Right renal cortex interstitium (tissue), 3 donors: ENCODE measurements at regions not wholly inside any gene's neighbourhood (a gene's known extent, or its start where the extent isn't known, plus 50 kb on each side); places are given as distances from the start of the nearest gene placed in this dataset.
"Not testable (repeated sequence)": the region's sequence is repeated elsewhere in the genome, so short reads cannot be mapped to it uniquely, and the experiment has no call there.

Source experiments
- DNase-seq, 3 donors: peaks; one replicate each; pipeline ENCODE4 v3.0.0-alpha.2; 2013; ENCODE audit warnings: low read depth in 3 of 3, low spot score in 2 of 3

DNA sequence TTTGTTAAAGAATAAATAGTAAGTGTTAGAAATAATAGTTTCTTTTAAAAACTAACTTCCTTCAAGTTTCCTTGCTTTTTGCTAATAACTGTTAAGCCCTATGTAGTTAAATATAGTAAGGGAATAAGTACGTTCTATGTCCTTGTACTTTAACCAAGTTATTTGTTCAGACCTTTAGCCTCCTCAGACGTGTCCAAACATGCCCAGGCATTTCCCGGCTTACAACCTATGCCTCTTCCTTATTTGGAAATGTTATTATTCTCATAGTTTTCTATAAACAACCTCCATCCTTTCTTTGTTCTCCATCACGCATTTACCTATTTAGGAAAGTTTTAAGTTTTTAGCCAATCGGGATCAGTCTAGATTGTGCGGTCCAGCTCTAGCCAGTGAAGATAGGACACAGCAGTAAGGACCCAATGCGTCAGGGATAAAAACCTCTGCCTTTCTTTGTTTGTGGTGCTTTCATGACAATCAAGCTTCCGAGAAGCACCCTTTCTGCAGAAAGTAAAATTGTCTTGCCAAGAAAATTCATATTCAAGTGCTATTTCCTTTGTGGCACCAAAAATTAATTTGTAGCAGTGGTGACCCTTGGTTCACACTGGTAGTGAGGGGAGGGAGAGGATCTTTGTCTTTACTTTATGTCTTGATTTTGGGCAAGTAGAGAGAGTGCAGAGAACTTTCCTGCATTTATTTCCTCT, 851.3 kb upstream of the POM121L12 start:
- DNase-seq = no peak

DNA sequence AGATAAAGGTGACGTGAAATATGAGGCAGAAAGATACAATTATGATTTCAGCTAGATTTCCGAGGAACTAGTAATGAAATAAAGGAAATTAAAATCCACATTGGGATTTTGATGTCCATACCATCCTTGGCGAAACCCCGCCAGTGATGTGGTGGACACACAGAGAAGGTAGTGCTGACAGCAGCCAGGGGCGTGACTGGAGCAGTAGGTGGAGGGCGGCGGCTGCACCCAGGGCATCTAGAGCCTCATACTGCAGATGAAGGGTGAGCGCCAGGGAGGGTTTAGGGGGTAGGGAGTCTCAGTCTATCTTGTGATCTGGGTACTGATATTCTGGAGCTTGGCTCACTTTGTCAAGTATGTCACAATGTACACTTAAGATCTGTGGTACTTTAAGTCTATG, 855.5 kb upstream of the POM121L12 start:
- DNase-seq = no peak

DNA sequence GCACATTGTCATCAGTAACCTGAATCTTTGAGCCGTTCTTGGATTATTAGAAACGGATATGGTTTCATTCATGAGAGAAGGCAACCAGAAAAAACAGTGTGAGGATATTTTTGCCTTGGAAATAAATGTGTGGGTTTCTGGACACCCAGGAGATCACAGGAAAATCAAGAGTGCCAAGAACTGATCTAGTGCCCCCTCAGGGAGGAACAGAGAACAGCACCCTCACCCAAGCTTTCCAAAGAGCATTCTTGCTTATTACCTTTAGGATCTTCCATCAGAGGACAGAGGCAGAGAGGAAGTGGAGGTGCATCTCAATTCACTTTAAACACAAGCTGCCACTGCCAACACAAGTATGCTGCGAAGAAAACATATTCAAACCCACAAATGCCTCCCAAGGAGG, 851.5 kb upstream of the COBL start:
- DNase-seq = no peak

DNA sequence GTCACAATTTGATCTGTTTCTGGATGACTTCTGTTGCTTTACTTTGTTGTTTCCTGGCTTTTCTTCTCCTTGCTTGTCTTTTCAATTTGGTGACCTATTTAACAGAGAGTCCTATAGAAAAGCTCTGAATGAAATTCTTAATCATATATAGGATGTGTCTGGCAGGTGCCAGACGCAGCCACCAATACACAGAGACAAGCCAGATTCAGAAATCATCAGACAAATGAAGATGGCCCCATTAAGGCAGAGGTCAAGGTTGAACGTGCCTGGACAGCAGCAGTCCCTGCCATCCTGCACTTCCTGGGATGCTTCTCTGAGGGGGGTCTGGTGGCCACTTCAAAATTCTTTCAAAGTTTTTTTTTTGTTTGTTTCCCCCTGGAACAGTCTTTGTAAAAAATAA, 846.7 kb upstream of the COBL start:
- DNase-seq = no peak

DNA sequence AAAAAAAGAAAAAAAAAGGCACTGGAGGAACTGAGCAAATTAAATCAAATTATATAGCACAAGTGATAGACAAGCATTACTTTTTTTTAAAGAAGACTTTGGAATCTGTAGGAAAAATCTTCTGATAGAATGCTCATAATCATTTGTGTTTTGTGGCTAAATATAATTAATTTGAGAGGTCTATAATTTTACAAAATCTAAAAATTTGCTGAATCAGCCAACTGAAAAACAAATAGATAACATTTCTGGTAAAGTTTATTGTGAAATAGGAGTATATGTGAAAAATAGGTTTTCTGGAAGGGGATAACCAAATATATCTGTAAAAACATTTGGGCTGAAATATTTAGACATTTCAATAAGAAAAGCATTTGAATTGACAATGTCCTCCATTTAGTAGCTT, 844.9 kb upstream of the COBL start:
- no peak for DNase-seq

DNA sequence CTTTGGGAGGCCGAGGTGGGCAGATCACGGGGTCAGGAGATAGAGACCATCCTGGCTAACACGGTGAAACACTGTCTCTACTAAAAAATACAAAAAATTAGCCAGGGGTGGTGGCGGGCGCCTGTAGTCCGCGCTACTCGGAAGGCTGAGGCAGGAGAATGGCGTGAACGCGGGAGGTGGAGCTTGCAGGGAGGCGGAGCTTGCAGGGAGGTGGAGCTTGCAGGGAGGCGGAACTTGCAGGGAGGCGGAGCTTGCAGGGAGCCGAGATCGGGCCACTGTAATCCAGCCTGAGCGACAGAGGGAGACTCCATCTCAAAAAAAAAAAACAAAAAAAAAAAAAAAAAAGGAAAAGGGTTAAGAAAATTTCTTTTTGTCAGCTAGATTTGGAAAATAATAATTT, 842.8 kb upstream of the COBL start:
- not testable (repeated sequence) for DNase-seq

DNA sequence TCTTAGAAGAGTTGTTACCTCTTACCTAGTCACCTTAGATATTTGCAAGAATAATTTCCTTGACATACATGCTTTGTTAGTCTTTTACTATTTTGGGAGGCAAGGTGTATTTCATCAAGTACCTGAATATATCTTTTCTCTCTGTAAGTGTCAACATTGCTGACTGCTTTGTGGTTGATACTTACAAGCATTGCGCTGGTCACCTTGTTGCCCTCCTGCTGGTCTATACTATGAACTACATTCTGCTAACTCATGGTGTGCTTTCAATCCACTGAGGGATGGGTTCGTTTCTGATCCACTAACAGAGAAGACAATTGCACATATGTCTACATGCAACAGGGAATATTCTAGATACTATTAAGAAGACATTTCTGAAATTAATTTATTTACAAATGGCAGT, 837.8 kb upstream of the COBL start:
- no peak for DNase-seq

DNA sequence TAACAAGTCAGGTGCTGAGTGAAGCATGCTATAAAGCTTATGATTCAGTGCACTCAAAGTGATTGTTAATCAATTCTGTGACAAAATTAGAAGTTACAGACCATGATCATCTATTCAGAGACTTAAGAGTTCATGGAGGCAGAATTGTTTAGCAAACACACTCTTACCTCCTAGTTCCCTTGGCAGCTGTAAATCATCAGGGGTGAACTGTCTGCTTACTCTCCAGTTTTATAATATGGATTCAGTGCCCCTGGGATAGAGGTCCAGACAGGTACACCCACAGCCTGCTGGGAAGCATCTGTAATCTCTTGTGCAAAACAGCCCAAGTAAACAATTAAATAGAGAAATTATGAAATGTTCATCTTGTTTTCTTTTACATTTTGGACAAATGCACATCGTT, 835.0 kb upstream of the COBL start:
- DNase-seq = no peak

DNA sequence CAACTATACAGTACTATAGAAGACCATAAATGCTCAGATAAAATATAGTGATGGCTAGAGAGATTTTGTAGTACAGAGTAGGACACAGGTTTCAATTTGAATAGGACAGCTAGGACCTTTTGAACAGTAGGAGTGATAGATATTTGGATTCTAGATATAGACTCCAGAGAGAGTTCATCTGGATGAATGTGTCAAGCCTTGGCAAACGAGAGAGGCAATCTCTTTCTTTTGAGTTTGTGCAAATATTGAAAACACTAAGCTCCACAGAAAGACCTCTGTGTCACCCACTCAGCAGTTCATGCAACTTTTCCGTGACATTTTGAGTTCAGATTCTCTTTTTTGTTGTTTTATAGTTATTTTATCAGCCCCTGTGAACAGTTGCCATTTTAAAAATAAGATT, 834.3 kb upstream of the COBL start:
- DNase-seq = no peak

DNA sequence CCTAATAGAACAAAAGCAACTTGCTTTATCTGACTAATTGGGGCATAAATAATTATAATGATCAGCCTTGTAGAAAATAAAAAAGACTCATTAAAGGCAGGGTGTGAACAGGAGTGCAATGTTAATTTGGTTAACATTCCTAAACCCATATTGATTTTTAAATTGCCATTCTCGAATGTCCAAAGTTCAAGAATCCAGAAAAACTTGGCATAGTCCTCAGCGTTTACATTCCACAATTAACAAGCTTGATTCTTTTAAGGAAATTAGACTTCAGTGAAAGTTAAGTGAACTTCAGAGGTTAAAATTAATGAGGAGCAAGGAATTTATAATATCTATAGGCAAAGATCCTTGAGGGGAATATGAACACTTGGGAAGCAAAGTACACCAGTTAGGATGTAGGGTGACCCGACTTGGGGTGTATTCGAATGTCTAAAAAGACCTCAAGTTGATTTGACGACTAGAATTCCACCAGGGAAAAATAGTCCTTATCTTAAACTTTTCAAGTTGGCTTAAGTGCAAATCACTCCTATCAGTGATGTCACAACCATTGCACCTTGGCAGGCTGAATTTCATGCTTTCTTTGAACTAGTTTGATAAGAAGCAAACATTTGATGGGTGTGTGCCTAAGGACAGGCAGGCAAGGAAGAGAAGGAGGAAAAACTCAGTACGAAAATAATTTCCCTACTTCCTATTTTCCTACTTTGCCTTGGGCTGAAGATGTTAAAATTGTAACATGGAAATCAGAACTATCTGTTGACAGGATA, 830.4 kb upstream of the COBL start:
- no peak for DNase-seq

DNA sequence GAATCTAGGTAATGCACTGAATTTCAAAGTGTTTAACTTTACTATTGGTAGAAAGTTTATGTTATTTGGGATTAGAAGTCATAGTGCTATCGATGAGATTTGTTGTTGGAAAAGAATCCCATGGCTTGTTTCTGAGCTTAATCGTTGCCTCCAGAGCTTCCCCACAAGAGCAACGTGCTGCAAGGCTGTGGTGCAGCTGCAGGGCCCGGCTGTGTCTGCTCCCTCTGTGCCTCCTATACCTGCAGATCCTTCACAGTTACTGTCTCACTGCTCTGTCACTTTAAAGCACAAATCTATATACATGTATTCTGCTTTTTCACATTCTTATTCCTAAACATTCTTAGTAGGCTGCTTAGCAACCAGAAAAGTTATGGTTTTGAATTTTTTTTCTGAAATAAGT, 826.6 kb upstream of the COBL start:
- no peak for DNase-seq

DNA sequence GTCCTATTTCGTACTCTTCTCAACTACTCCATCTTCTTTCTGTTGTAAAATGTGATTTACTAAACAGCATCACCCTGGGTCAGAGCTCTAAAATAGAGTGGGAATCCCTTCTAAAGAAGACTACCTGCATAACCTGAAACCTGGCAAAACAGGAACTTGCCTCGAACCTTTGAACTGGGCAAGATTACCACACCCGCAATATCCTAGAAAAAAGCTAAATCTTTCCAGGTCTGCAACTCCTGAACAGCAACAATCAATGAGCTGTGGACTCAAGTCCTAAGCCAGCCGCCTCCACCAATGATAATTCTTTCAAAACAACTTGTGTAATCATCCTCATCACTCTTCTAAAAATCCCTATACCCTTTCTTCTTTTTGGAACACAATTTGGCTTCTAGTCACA, 824.2 kb upstream of the COBL start:
- DNase-seq = no peak

DNA sequence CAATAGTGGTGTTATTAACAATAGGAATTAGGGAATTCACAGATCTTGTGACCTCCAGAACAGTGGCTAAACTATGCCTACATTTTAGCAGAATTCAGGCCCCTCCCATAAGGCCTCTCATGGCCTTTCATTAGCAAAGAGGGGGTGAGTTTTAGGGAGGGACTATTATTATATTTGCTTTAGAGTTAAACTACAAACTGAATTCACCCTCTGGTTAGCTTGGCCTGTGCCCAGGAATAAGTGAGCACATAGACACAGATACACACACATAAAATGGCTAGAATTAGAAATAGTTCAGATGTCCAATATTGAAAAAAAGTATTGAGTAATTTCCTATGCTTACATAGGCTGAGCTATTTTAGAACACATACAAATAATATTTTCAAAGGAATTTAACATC, 818.8 kb upstream of the COBL start:
- no peak for DNase-seq

DNA sequence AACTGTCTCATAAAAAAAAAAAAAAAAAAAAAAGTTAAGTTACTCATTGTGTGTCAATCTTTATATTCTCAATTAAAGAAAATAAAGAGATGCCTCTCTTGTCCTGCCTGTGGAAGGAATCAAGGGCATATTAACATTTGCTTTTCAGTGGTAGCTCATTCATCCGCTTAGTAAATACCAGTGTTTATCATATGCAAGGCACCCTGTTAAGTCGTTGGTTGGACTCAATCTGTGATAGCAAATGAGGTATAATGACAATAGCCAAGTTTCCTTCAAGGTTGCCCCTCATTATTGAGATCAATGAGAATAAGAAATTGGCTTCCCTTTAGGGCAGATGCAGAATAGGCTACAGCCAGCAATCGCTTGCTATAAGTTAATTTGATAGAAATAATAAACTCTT, 812.7 kb upstream of the COBL start:
- no peak for DNase-seq

DNA sequence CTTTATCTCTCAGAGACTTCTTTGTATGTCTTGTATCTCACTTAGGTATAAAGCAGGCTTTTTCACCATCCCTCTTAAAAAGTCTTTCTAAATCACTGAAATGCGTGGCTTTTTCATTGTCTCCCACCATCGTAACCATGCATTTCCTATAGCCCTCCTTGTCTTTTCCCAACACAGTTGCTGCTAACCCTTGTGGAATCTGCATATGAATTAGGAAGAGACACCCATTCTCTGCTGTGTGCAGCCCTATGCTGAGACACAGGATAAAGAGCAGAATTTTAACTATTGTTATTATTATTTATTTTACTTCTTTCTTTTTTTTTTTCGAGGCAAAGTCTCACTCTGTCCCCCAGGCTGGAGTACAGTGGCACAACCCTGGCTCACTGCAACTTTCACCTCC, 804.3 kb upstream of the COBL start:
- DNase-seq = no peak

DNA sequence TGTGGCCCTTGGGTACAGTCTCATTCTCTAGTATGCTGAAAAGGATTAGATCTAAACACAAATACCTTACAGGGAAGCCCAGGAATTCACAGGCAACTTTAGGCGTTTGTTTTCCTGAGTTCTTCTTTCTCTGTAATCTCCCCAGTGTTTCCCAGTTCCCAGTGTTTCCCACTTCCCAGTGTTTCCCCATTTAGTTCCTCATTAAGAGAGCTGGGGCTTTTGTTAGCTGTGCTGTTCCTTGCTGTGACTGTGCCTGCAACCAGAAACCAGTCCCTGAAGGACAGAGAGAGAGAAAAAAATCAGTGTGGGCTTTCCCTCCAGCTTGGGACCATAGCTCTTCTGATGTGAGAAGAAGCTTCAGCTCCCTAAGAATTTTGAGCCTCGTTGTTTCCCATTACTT, 802.9 kb upstream of the COBL start:
- no peak for DNase-seq

DNA sequence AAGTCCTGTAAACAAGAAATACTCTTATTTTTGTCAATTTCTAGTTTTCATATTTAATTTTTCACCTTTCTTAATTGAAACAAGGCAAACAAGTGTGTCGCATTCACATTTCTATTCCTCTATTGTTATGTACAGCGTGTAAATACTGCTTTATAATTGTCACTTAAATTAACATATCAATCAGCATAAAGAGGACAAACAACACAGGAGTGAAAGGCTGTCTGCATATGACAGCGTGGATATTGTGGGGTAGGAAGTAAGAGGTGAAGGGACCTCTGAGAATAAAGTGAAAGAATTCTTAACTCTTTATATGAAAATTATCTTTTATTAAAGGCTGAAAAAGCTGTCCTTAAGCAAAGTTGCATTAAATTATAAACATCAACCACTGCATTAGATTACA, 797.9 kb upstream of the COBL start:
- no peak for DNase-seq

DNA sequence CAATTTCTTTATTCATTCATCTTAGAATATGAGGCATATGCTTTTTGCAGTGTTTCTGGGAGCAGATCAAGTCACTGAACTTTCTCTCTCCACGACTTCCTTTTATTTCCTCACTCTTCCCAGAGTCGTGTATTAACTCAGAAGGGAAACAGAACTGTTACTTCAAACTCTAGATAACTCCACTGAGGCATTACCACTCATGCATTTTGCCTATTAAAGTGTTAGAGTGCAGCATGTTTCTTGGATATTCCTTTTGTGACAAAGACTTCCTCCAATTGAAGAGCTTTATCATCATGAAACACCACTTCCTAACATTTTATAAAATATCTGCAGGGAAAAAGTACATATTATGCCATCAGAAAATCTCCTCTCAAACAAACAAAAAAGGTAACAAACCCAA, 797.4 kb upstream of the COBL start:
- DNase-seq = no peak

DNA sequence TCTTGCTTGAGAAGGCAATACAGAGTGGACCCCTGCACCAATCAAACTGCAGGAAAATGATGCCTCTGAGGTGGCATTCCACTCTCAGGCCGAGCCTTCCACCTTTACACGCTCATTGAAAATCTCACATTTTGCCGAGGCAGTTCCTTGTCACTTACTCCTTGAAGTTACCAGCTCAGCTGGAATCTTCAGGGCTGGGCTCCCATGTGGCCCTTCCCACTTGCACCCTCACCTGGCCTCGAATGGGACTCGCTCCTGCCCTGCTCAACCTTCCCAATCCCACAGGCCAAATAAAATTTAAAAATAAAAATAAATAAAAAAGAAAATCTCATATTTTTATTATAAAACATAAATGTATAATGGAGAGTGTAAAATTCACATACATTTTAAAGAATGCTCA, 790.7 kb upstream of the COBL start:
- DNase-seq = no peak

DNA sequence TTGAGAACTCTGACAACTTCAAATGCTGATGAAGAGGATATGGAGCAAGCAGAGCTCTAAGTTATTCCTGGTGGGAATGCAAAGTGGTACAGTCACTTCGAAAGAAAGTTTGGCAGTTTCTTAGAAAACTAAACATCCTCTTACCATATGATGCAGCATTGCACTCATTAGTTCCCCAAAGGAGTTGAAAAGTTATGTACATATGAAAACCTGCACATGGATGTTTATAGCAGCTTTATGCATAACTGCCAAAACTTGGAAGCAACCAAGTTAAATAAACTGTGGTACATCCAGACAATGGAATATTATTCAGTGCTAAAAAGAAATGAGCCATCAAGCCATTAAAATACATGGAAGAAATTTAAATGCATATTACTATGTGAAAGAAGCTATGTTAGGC, 779.3 kb upstream of the COBL start:
- DNase-seq = no peak

DNA sequence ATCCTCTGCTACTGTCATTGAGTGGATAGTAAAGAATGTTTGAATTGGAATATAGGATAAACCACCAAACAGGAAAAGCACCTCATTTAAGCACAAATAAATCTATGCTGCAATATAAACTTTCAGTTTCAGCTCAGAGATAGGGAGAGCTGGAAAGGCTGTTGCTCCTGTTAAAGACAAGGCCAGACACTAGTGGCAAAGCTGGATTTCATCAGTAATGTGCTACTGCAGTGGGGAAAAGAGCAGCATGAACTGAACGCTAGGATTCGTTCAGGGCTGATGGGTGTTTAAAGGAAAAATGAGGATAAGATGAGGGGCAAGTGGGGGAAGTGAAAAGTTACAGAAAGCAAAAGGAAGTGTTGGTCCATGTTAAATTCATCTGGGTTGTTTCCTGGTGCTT, 775.4 kb upstream of the COBL start:
- no peak for DNase-seq

DNA sequence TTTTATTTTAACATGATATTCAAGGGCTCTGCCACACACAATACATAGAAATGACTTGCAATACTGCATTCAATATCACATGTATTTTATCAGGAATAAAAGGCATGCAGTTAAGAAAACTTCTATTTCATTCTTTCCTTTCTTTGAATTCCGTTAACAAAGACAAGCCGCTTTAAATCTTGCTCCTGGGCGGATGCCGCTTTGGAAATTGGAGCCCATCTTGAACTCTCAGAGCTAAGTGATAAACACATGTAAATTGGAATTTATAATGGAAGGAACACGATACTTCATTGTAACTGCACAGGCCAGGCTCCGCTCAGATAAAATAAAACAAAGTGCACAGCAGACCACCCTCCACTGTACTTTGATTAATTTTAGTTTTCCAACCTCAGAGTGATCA, 774.5 kb upstream of the COBL start:
- DNase-seq = no peak
